ENCODE measurements at regions not wholly inside any gene's neighbourhood (a gene's known extent, or its start where the extent isn't known, plus 50 kb on each side); places are given as distances from the start of the nearest gene placed in this dataset.

DNA sequence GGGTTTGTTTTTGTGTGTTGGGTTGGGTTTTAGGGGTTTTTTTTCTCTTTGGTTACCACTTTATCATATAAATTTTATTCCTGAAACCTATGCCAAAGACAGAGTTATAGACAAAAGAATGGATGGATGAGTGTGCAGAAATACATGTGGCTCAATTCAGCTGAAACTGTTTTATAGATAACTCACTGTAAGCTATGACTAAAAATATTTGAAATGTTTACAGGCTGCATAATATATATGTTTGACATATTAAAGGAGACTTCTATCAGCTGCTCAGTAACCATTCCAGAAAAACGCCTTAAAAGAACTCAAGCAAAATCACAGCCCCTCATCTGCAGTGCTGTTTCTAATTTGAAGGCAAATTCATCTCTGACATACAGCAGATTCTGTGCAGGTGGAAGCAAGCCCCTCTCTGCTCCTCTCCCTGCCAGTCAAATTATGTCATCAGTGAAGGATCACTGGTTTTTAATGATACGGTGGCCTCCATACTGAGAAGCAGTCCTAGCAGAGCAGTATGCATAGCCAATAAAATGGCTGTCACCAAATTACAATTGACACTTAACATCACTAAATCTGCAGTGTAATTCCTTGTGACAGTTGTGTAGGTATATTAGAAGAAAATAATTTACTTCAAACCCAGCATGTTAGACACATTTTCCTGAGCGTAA lies 301.6 kb downstream of the NR2F1-AS1 start:
- no peak for DNase-seq (ENCODE audit: low read depth in 4 of 4, low spot score in 3 of 4)

DNA sequence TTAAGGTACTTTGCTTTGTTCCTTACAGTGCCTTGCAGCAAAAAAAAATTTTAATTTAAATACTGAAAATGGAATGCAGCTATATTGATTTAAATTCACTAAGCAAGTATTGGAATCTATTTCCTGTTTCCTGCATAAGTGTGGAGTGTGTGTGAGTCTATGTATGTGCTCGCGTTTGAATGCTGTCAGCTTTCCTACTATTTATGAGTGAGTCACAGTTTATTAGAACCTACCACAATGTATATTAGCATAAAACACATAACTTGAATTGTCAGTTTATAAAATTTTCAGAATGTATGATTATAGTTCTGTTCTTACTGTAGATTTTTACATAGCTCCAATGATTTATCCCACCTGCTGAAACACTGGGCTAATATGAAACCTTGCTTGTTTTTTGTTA lies 302.1 kb downstream of the NR2F1-AS1 start:
- DNase-seq (ENCODE audit: low read depth in 4 of 4, low spot score in 3 of 4): no peak

DNA sequence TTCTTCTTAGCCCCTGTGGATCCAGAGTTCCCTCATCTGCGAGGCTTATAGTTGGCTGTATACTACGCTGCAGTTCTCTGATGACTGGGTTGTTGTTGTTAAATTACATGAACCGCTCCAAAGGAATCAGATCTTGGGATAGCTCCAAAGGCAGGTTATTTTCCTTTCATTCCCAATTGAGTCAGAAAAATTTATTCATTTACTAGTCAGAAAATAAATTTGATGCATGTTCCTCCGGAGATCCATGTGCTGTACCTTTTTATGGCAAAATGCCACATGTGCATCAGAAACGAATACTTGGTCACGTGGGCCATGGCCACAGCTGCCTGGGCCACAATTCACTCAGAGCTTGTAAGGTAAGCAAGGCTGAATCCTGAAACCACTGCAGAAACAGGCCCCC lies 304.0 kb downstream of the NR2F1-AS1 start:
- DNase-seq (ENCODE audit: low read depth in 4 of 4, low spot score in 3 of 4): no peak

DNA sequence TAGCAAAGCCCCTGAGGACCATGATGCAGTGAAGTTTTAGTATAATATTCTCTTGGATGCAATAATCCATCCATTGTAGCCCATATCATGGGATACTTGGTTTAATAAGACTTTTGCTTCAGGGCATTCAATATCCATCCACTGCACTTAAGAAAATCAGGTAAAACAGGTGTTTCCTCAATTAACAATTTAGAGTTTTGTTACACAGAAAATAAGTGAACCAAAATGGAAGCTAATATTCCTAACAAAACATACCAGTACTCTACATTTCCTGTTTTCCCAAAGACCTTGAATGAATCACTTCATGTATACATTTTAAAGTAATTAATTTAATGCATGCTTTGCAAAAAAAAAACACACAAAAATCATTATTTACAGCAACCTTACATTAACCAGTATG lies 305.6 kb downstream of the NR2F1-AS1 start:
- DNase-seq (ENCODE audit: low read depth in 4 of 4, low spot score in 3 of 4): no peak

DNA sequence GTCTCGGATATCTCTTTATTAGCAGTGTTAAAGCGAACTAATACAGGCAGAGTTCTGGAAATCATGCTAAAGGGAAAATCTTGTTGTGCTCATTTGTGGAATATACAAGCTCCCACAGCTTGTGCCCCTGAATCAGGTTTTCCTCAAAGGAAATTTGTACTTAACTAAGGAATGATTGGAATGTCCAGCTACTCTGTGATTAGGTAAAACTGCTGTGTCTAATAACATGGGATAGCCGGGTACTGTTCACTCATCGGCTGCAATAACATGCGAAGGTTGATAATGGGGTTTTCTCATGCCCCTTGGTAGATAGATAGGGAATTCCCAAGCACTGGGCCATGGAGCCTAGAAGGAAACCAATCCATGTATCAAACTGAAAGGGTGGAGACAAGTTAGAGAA lies 306.7 kb downstream of the NR2F1-AS1 start:
- DNase-seq (ENCODE audit: low read depth in 4 of 4, low spot score in 3 of 4): no peak

DNA sequence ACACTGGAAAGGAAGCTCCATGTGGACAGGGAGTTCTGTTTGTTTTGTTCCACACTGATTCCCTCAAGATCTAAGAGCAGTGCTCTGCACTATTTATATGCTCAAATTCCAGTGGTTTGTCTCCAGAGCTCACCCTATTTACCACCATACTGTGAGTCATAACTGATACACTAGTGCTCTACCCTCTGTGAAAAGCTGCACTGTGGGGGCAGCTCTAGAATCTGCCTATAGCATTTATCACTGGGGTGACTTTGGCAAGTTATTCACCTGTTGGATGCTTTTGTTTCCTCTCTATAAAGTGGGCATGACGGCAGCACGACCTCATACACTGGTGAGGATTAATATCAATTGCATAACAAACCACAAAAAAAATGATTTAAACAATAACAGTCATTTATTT lies 307.8 kb downstream of the NR2F1-AS1 start:
- no peak for DNase-seq (ENCODE audit: low read depth in 4 of 4, low spot score in 3 of 4)

DNA sequence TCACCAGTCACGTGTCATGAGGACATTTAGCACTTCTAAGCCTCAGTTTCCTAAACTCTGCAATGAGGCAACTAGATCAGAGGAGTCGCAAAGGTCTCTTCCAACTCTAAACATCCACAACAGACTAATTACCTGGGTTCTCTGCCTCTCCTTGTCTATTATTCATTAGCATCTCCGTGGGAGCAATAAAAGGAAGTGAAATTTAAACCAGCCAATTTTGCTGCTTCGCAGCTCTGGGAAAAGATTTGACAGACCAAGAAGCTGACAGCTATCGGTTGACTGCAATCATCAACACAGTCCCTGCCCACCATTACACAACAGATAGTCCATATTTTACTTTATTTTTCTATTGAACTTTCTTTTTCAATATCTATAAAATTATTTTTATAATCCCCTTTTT lies 308.9 kb downstream of the NR2F1-AS1 start:
- no peak for DNase-seq (ENCODE audit: low read depth in 4 of 4, low spot score in 3 of 4)

DNA sequence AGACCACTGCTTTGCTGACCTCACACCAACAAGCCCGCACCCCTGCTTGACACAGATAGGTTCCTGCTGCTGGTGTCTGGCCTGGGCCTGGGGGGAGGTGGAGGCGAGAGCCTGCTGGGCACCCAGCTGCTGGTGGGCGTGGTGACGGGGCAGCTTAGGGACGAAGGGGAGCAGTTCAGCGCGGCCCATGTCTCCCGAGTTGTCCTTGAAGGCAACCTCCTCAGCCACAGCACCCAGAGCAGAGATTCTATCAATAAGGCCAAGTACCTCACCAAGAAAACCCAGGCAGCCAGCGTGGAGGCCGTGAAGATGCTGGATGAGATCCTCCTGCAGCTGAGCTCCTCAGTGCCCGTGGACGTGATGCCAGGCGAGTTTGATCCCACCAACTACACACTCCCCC lies 313.3 kb downstream of the NR2F1-AS1 start:
- DNase-seq (ENCODE audit: low read depth in 4 of 4, low spot score in 3 of 4): no peak

DNA sequence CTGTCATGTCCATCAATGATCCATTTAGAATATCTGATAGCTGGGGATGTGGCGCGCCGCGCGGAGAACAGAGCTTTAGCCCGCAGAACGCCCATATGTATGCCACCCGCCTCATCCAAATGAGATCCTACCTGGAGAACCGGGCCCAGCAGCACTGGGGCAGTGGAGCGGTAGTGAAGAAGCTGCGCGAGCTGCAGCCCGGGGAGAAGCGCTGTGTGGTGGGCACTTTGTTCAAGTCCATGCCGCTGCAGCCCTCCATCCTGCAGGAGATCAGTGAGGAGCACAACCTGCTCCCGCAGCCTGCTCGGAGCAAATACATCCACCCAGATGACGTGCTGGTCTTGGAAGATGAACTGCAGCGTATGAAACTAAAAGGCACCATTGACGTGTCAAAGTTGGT lies 313.7 kb downstream of the NR2F1-AS1 start:
- no peak for DNase-seq (ENCODE audit: low read depth in 4 of 4, low spot score in 3 of 4)

DNA sequence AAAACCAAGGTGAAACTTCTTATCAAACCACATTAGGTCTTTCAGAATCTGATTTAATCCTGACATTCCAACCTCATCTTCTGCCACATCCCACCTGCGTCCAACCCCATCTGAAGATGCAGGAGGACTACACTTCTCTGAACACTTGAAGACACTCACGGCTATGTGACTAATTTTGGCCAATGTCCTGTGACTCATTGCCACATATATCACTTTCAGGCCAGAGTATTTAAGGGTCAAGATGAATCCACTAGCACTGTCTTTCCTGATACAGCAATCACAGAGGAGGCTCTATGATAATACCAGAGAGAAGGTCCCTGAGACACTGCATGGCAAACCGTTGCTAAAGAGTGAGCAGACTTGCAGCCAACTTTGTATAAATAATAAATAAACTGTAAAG lies 323.4 kb downstream of the NR2F1-AS1 start:
- no peak for DNase-seq (ENCODE audit: low read depth in 4 of 4, low spot score in 3 of 4)

DNA sequence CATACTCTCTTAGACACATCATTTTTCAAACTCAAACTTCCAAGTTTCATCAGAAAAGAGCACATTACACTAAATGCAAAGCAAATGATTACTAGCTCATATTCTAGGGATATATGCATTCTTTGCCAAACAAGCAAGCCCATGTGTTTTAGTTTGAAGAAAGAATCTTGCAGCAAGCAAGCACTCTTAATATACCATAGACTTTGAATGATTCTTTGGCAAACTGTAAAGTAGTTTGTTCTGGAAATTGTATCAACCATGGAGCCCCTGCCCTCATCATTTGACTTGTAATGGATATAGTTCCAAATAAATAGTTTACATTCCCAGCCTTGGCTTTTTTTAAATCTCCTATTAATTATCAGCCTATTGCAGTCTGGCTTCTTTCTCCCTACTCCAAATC lies 325.2 kb downstream of the NR2F1-AS1 start:
- no peak for DNase-seq (ENCODE audit: low read depth in 4 of 4, low spot score in 3 of 4)

DNA sequence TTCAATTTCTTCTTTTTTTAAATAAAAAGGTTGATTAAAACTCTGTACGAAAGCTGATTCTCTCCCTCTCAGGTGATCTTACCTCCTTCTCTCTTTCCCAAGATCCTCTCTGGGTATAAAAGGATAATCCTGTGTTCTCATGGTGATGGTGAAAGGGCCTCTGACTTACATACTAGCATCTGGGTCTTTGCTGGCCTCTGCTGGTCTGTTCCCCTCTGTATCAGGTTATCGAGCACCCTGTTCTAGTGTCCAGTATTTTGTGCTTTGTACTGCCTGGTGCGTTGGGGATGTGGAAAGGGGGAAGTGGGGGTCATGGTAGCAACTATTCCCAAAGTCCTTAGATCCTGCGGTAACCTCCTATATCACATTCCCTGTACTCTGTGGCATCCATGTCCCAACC lies 328.9 kb downstream of the NR2F1-AS1 start:
- no peak for DNase-seq (ENCODE audit: low read depth in 4 of 4, low spot score in 3 of 4)

DNA sequence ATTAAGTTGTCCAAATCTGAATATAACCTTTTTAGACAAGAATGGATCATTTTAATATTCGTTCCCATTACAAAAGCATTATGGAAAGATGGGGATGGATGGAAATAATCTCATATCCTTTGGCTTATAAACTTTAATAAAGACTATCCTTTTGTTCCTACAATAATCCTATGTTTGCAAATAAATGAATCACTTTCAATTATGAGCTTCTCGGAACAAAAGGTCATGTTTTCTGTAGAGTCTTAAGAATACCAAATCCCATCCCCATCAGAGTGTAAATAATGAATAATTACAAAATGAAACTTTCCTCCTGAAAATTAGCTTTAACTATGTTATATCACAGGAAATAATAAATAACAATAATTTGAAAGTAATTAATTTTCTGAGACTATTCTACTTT lies 329.7 kb downstream of the NR2F1-AS1 start:
- DNase-seq (ENCODE audit: low read depth in 4 of 4, low spot score in 3 of 4): no peak

DNA sequence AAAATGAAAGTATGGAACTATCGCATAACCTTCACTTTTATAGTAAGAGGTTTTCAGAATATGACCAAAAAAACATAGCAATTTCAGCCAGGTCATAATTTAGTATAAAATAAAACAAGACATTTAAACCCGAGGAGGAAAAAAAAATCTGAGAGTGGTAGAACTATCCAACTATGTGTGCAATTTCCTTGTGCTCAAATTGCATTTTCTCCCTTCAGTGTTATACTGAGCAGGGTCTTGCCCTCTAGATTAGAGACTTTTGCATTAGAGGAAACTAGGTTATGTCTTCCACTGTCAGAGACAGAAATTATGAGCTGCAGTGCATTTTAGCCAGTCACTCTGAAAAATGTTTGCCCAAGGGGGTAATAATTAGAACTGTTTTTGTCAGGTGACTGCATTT lies 330.6 kb downstream of the NR2F1-AS1 start:
- no peak for DNase-seq (ENCODE audit: low read depth in 4 of 4, low spot score in 3 of 4)

DNA sequence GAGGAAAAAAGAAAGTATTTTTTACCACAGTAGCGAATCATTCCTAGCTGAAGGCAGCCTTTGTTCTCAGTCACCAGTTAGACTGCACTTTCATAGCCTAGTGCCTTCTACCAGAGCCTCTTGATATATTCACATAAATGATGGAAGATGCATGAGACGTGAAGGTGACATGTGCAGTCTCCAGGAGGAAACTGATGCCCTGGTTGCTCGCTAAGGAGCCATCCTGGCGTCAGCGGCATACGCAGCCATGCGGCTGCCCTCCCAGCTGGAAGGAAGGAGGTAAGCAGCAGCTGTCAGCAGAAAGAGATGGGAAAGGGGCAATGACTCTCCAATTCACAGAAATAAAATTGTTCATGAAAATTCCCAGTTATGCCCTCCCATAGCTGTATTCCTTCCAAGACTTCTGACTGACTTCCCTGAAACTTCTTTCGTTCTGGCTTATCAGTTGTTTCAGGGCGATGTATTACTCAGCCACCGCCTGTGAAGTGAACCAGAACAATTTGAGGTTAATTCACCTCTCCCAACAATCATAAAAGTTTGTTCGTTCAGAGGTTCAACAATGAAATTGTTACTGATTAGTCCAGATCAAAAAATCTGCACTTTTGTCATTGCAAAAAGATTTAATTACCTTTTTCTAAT lies 331.2 kb downstream of the NR2F1-AS1 start:
- no peak for DNase-seq (ENCODE audit: low read depth in 4 of 4, low spot score in 3 of 4)

DNA sequence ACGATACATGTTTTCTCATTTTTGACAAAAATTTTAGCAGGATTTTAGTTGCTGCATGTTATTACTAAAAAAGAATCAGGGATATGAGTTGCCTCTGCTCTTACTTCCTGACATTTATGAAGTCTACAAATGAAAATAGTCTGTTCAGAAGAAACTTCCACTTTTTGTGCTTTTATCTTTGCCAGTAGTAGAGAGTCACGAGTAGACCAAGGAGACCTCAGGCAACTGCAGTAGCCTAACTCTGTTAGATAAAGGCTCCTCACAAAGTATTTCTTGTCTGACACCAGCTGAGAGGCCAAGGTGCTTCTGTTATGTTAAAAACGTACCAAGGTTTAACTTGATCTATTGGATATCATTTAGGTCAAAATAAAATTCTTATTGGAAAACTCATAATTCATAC lies 333.9 kb downstream of the NR2F1-AS1 start:
- DNase-seq (ENCODE audit: low read depth in 4 of 4, low spot score in 3 of 4): no peak

DNA sequence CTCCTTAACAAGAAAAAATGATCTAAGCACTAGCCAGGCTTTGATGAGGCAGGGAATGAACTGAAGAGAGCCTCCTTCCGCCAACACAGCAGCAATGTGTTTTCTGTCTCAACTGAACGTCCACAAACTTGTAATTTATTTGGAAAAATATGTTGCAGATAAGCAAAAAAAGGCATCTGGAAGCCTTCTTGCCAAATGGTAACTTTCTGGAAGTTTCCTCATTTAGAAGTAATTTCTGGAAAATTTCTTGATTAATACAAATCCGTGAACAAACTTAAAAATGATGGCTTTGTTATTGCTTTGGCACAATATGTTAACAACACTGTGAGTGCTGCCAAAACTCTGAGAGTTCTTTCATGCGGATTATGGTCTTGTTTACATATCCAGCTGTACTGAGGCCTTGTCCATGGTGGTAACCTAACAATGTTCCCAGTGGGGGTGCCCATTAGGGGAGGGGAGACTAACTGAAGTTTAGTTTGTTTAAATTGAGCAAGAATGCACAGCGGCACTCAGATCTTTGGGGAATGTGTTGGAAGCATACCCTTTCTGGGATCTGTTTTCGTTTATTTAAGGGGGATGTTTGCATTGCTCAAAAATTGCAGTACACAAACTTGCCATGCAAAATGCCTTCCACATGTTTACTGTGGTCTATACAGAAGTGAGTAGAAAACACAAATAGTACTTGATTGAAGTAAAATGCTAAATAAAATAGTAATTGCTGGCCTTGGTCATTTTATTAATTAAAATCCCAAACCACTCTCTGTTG lies 334.7 kb downstream of the NR2F1-AS1 start:
- DNase-seq (ENCODE audit: low read depth in 4 of 4, low spot score in 3 of 4): peak in 2 of 4 donors; percentile 42 to 46

DNA sequence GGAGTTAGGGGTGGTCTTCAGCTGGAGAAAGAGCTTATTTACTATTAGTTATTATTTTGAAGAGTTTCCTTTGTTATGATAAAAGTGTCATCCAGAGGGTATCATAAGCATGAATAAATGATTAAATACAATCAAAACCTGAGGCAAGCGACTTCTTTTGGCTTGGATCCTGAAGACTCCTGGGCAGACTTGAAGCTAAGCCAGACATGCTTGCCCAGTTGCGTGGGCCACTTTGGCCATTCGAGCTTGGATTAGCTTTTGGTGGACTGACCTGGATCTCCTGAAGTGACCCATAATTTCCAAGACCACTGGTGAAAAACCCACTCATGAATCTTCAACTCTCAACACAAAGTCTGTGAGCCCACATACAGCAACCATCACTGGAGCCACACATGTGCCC lies 335.8 kb downstream of the NR2F1-AS1 start:
- DNase-seq (ENCODE audit: low read depth in 4 of 4, low spot score in 3 of 4): no peak

DNA sequence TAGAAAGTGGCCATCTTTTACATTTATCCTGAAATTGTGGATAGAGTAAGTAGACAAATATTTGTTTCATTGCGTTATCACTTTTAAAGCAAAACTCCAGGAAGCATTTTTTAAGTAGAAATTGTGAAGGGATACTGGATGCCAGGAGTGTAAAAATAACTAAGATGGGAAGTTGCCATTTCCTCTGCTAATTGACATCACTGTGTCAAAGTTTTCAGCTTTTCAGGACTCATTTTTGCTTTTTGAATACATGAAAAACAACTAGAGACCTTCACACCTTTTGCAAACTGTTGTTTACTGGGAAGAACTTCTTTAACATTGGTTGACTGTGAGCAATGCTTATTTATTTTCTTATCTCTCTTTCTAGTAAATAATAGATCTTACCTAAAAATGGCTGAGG lies 337.5 kb downstream of the NR2F1-AS1 start:
- DNase-seq (ENCODE audit: low read depth in 4 of 4, low spot score in 3 of 4): no peak

DNA sequence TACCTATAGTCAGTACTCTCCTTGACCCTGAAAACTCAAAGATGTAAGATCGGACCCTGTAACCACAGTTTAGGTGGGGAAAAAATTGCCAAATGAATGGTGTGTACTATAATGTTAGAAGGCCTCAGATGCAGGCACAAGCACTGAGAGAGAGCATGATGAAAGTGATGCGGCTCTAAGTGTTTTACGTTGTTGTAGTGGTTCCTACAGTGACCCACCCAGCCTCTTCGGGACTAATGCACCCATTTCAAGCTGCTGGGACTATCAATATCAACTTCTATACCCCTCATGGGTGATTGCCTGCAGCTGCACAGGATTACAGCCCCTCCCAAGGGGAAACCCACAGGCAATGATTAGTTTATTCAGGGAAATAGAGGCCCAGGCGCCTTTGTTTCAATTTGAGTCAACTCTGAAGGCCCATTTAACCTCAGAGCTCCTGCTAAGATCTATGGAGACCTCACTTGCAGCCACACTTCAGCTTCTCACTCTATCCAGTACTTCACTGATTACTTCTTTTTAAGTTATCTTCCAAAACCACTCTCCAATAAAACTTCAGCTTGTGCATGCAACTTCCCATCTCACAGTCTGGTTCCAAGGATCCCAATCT lies 340.7 kb downstream of the NR2F1-AS1 start:
- no peak for DNase-seq (ENCODE audit: low read depth in 4 of 4, low spot score in 3 of 4)

DNA sequence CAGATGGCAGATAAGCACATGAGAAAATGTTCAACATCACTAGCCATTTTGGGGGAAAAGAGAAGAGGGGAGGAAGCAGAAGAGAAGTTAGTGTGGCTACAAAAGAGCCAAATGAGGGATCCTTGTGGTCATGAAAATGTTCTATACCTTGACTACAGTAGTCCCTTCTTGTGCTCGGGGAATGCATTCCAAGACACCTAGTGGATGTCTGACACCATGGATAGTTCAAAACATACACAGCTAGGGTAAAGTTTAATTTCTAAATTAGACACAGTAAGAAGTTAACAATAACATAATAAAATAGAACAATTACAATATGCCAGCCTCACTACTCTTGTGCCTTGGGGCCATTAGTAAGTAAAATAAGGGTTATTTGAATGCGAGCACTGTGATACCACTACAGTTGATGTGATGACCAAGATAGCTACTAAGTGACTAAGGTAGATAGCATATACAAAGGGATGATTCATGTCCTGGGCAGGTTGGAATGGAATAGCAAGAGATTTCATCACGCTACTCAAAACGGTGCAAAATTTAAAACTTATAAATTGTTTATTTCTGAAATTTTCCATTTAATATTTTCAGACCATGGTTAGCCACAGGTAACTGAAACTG lies 344.1 kb downstream of the NR2F1-AS1 start:
- DNase-seq (ENCODE audit: low read depth in 4 of 4, low spot score in 3 of 4): no peak

Measured in left renal pelvis (tissue), 4 donors.